Activated CD4-positive, alpha-beta T cell treated with anti-CD3 and anti-CD28 coated beads, Interleukin-2, amount 10 ng/mL, durations not matched to agents 7 days and 5 days (primary cell): ENCODE measurements at regions not wholly inside any gene's neighbourhood (a gene's known extent, or its start where the extent isn't known, plus 50 kb on each side); places are given as distances from the start of the nearest gene placed in this dataset.

Experiments
- CTCF ChIA-PET: fragments of 350-600 bp; sonication (Branson Sonifier 250); formaldehyde crosslinking; loops from one replicate; lab custom pipeline; 2021; ENCODE audit warnings: antibody characterized with exemption; lab: Charles Lee
- POLR2A ChIA-PET: fragments of 350-600 bp; sonication (Branson Sonifier 250); formaldehyde crosslinking; loops from one replicate; lab custom pipeline; 2021; ENCODE audit warnings: antibody characterized with exemption; lab: Charles Lee
- DNase-seq: peaks from one replicate; pipeline ENCODE4 v3.0.0-alpha.2; 2020
- H3K27ac Mint-ChIP-seq: one replicate; pipeline ENCODE4 v1.8.0; 2021; ENCODE audit warnings: mild to moderate bottlenecking, moderate library complexity, mixed read lengths
- H3K27me3 Mint-ChIP-seq: one replicate; pipeline ENCODE4 v1.8.0; 2021; ENCODE audit warnings: mixed read lengths
- H3K36me3 Mint-ChIP-seq: one replicate; pipeline ENCODE4 v1.8.0; 2021; ENCODE audit warnings: low read depth, mixed read lengths
- H3K4me1 Mint-ChIP-seq: one replicate; pipeline ENCODE4 v1.8.0; 2021; ENCODE audit warnings: mixed read lengths
- H3K4me3 Mint-ChIP-seq: one replicate; pipeline ENCODE4 v1.8.0; 2021; ENCODE audit warnings: mild to moderate bottlenecking, moderate library complexity, mixed read lengths
- H3K9me3 Mint-ChIP-seq: one replicate; pipeline ENCODE4 v1.8.0; 2021; ENCODE audit warnings: mixed read lengths

DNA sequence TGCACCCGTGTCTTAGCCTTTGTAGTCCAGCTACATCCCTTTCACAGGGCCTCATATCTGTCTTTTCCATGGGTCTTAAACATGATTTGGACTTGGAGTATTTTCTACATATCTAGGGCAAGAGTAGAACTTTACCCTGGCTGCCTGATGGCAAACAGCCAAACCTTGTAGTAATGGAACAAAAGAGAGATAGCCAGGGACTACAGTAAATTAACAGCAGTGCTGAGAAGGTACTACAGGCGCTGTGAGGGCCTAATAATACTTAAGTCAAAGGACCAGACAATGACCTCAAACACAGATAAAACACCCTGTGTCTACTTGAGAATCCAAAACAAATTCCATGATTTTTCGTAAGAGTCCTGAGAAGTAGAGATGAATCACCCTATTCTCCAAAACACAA, 111.0 kb upstream of the WDR17 start:
- ChIA-PET CTCF (interaction anchor here (1.1 kb wide), 1 partner anchor 243 kb away, joined by 3 read pairs; no protein-coding TSS in a partner anchor), POLR2A (no interaction called here)
- H3K4me1 Mint-ChIP-seq = no peaks in the 10 kb centered on the region
- H3K9me3 Mint-ChIP-seq = no peaks in the 10 kb centered on the region
- H3K36me3 Mint-ChIP-seq = no peaks in the 10 kb centered on the region
- DNase-seq = no peak
- no peak overlapping the region for H3K4me3 Mint-ChIP-seq
- H3K27ac Mint-ChIP-seq = no peak overlapping the region
- H3K27me3 Mint-ChIP-seq = no peaks in the 10 kb centered on the region

DNA sequence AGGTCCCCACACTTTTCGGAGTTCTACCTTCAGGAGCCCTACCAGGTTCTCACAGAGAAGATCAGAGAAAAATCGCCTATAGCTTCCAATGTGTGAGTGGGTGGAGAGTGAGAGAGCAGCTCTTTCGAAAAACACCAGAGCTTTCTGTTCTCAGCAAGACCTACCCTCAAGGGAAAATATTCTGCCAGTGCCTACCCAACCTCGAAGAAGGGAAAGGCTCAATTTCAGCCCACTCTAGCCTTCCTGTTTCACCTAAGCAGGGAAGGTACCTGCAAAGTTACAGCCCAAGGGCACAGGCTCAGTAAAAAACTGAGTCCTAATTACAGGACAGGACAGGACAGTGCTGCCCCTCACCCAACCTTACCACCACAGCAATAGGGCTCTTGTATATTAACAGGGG, 104.0 kb upstream of the WDR17 start:
- no peak for DNase-seq
- no peak overlapping the region for H3K4me3 Mint-ChIP-seq
- H3K36me3 Mint-ChIP-seq = no peaks in the 10 kb centered on the region
- POLR2A ChIA-PET = no interaction called here
- H3K9me3 Mint-ChIP-seq = no peaks in the 10 kb centered on the region
- no peaks in the 10 kb centered on the region for H3K27me3 Mint-ChIP-seq
- CTCF ChIA-PET = no interaction called here
- no peak overlapping the region for H3K27ac Mint-ChIP-seq
- no peaks in the 10 kb centered on the region for H3K4me1 Mint-ChIP-seq

DNA sequence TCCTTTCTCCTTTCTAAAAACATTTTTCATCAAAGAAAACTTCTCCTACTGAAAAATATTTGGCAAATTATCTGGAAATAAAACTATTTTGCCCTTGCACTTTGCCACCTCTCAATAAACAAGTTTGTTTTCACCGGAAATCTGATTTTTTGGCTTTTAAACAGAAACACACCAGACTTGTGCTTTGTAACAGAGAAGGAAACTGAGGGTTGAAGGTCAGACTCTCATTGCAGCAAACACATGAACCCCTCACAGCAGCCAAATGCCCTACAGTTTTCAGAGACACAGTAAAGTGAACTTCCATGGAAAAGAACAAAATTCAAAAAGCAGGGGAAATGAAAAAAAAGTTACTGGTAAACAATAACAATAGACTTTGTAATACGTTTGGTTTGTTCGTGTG, 95.6 kb upstream of the WDR17 start:
- POLR2A ChIA-PET = no interaction called here
- no peak for DNase-seq
- Mint-ChIP-seq H3K27me3 (peaks cover 3% of the 10 kb centered on the region), H3K36me3 (no peaks in the 10 kb centered on the region), H3K27ac (no peak overlapping the region), H3K4me3 (no peak overlapping the region), H3K9me3 (no peaks in the 10 kb centered on the region), H3K4me1 (no peaks in the 10 kb centered on the region)
- CTCF ChIA-PET = no interaction called here

DNA sequence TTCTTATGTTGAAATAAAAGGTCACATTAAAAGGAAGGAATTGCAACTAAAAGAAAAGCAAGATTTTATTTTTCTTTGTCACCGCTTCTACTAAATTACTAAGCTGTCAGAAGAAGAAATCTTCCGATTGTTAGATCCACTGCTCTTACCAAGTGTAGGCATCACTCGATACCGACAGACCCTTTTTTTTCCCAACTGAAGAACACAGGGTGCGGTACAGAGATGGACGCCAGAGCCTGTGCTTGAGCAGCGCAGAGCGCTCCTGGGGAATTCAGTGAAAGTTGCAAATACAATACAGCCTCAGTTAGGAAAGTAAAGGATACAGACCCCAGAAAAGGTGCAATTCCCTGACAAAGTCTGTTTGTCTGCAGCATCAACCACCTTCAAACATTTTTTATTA, 94.9 kb upstream of the WDR17 start:
- Mint-ChIP-seq H3K4me1 (no peaks in the 10 kb centered on the region), H3K27ac (no peak overlapping the region), H3K27me3 (peaks cover 3% of the 10 kb centered on the region), H3K4me3 (no peak overlapping the region), H3K9me3 (no peaks in the 10 kb centered on the region), H3K36me3 (no peaks in the 10 kb centered on the region)
- CTCF ChIA-PET = no interaction called here
- POLR2A ChIA-PET = no interaction called here
- DNase-seq = no peak

DNA sequence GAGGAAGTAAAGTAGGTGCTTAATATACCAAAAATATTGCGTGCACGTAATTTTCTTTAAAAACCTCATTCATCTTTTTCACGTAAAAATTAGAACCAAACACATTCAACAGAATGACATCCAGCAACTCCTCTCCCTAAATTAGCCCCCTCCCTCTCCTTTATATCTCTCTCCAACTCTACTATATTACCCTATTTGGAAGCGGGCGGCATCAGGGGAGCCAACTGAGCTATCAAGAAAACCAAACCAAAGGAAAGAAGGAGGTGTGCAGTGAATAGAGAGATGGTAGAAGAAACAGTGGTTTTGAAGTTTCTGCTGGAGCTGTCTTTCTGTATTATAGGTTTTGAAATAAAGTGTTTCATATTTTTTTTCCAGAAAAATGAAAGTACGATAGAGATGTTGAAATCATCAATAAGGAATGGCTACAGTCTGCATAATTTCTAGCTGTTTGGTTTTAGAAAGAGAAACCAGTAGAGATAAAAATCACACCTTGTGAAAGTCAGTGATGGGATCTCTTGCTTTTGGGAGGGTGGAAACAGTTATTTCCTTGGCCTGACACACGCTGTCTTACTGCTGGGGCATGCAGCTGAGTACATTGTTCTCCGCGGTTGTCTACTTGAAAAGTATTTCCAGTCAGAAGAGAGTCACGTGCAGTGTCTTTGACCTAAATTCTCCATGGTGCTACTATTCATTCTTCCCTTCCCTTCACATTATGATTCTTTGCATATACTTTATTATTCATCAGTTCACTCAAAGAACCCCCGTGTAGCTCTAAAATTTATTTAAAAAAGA, 94.1 kb upstream of the WDR17 start:
- CTCF ChIA-PET = no interaction called here
- POLR2A ChIA-PET = no interaction called here
- H3K9me3 Mint-ChIP-seq = no peaks in the 10 kb centered on the region
- no peaks in the 10 kb centered on the region for H3K4me1 Mint-ChIP-seq
- no peaks in the 10 kb centered on the region for H3K36me3 Mint-ChIP-seq
- H3K27me3 Mint-ChIP-seq = peaks cover 3% of the 10 kb centered on the region
- no peak overlapping the region for H3K4me3 Mint-ChIP-seq
- no peak for DNase-seq
- H3K27ac Mint-ChIP-seq = no peak overlapping the region

DNA sequence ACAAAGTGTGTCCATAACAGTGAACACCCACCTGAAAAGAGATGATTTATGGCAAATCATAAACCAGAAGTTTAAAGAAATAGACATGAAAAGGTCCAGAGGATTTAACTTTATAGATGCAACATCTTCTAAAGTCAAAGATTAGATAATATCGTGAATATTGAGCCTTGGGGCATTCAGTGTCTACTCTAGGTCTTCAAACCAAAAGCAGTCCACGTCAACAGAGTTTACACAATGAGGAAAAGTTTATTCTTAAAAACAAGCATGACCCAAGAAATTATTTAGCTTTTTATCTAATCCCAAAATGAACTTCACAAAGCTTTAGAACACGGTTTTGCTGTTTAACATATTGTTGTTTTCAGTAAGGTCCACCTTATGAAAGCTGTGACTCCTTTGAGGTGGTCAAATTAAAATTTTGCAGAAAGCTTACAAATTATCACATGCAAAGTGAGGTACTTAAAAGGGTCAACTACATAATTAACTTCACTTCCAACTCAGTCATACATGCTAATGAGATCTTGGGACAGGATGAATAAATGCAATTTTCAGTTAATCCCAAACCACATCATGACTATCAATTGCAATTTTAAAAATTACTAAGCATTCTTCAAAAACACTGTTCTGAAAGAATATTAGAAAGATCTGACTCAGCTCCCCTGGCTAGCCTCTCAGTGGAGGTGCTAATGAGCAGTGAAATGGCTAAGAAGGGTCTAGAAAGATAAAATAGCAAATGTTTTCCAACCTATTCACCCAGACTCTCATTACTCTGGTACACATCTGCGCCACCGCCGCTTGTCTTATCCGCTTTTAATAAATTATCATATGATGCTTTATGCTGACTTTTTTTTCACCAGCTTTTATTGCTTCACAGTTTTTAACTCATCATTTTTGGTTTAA, 92.4 kb upstream of the WDR17 start:
- Mint-ChIP-seq H3K27me3 (peaks cover 2% of the 10 kb centered on the region), H3K4me1 (no peaks in the 10 kb centered on the region), H3K9me3 (no peaks in the 10 kb centered on the region), H3K27ac (no peak overlapping the region), H3K36me3 (no peaks in the 10 kb centered on the region), H3K4me3 (no peak overlapping the region)
- ChIA-PET POLR2A (interaction anchor here (0.6 kb wide), 1 partner anchor 183 kb away, joined by 3 read pairs; no protein-coding TSS in a partner anchor), CTCF (interaction anchor here (0.6 kb wide), 1 partner anchor 331 kb away, joined by 3 read pairs; no protein-coding TSS in a partner anchor)
- DNase-seq = no peak

DNA sequence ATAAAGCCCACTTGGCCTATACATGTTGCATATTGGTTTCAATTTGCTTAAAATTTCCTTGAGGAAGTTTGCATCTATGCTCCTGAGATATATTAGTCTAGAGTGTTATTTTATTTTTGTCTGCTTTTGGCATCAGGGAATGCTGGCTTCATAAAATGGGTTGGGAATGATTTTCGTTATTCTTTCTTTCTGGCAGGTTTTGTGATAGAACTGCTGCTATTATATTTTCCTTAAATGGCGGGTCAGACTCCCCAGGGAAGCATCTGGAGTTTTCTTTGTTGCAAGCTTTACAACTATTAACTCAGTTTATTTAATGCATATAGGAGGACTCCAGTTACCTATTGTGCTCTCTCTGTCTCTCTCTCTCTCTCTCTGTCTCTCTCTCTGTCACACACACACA, 82.0 kb upstream of the WDR17 start:
- H3K36me3 Mint-ChIP-seq = no peaks in the 10 kb centered on the region
- H3K27me3 Mint-ChIP-seq = peaks cover 2% of the 10 kb centered on the region
- H3K4me1 Mint-ChIP-seq = no peaks in the 10 kb centered on the region
- DNase-seq = no peak
- ChIA-PET POLR2A (no interaction called here), CTCF (interaction anchor here (0.6 kb wide), 1 partner anchor 36 kb away, joined by 3 read pairs; no protein-coding TSS in a partner anchor)
- no peak overlapping the region for H3K27ac Mint-ChIP-seq
- H3K4me3 Mint-ChIP-seq = no peak overlapping the region
- H3K9me3 Mint-ChIP-seq = no peaks in the 10 kb centered on the region

DNA sequence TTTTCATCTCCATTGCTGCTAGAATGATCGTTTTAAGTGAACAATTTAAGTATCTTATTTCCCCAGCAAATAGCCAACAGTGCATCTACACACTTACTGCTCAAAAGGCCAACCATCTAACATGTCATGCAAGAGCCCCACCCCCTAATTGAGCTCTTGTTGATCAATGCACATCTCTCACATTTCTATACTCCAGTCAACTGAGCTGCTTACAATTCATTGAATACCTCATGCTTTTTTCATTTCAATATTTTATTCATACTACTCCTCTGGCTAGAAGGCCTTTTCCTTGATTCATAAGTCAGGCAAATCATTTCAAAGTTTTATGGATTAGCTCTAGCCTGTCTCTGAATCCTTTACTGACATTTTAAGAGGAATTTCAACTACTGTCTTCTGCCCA, 79.0 kb upstream of the WDR17 start:
- no peaks in the 10 kb centered on the region for H3K36me3 Mint-ChIP-seq
- peaks cover 4% of the 10 kb centered on the region for H3K27me3 Mint-ChIP-seq
- POLR2A ChIA-PET = no interaction called here
- no peak overlapping the region for H3K4me3 Mint-ChIP-seq
- H3K4me1 Mint-ChIP-seq = no peaks in the 10 kb centered on the region
- no peak overlapping the region for H3K27ac Mint-ChIP-seq
- DNase-seq = no peak
- CTCF ChIA-PET = interaction anchor here (1.0 kb wide), 1 partner anchor 14 kb away, joined by 4 read pairs; no protein-coding TSS in a partner anchor
- H3K9me3 Mint-ChIP-seq = no peaks in the 10 kb centered on the region

DNA sequence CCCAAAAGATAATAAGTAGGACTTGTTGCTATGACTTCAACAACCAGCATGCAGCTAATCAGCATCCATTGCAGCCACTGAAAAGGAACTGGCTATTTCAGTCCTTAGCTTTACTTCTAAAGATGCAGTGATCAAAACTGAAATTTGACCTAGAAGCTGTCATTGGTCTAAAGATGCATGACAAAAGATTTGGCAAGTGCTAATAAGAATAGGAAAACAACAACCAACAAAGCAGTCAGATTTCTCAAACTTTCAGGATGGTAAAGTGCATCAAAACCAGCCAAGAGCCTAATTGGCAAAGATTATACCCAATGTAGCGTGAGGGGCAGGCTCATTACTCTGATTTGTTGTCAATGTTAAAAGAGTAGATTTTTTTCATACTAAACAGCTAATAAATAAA, 77.1 kb upstream of the WDR17 start:
- Mint-ChIP-seq H3K9me3 (no peaks in the 10 kb centered on the region), H3K27me3 (peaks cover 6% of the 10 kb centered on the region), H3K27ac (no peak overlapping the region), H3K4me1 (no peaks in the 10 kb centered on the region), H3K4me3 (no peak overlapping the region), H3K36me3 (no peaks in the 10 kb centered on the region)
- CTCF ChIA-PET = no interaction called here
- no peak for DNase-seq
- POLR2A ChIA-PET = no interaction called here

DNA sequence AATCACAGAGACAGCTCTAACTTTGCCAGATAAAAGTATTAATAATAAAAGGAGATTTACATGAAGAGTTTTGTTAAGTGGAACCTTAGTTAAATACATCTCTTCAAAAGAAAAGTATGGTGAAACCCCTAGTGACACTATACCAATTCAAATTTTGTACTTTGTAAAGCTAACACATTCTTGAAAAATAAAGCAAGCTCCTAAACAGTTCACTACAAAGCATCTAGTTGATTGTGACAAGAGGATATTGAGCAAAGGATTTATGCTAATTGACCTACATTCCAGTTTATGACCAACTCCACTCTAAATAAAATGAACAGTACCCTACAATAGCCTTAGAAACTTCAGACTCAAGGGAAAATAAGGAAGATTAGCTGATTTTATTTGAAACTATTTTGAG, 69.4 kb upstream of the WDR17 start:
- no peaks in the 10 kb centered on the region for H3K9me3 Mint-ChIP-seq
- no peak overlapping the region for H3K27ac Mint-ChIP-seq
- CTCF ChIA-PET = no interaction called here

DNA sequence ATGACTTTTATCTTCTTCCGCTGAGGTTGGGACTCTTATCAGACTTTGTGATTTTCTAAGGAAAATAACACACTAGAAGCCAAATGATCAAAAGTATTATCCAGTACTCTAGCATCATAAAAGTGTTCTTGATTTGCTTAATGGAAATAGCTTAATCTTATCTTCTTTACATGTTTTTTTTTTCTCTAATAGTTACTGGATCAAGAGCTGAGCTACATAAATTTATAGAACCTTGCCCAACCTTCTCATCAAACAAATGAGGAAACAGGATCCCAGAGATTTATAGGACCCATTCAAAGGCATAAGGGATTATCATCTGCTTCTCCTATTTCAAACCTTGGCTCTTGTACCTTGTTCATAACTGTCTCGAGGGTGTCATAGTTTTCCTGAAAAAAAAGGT, 68.3 kb upstream of the WDR17 start:
- Mint-ChIP-seq H3K27me3 (peaks cover 29% of the 10 kb centered on the region), H3K4me3 (no peak overlapping the region), H3K9me3 (no peaks in the 10 kb centered on the region), H3K27ac (no peak overlapping the region), H3K4me1 (peaks cover 4% of the 10 kb centered on the region), H3K36me3 (no peaks in the 10 kb centered on the region)
- no peak for DNase-seq
- POLR2A ChIA-PET = no interaction called here
- CTCF ChIA-PET = no interaction called here

More for the DNA sequence above, 69.4 kb upstream of the WDR17 start:
- POLR2A ChIA-PET = no interaction called here
- Mint-ChIP-seq H3K36me3 (no peaks in the 10 kb centered on the region), H3K27me3 (peaks cover 22% of the 10 kb centered on the region), H3K4me3 (no peak overlapping the region), H3K4me1 (no peaks in the 10 kb centered on the region)
- no peak for DNase-seq

DNA sequence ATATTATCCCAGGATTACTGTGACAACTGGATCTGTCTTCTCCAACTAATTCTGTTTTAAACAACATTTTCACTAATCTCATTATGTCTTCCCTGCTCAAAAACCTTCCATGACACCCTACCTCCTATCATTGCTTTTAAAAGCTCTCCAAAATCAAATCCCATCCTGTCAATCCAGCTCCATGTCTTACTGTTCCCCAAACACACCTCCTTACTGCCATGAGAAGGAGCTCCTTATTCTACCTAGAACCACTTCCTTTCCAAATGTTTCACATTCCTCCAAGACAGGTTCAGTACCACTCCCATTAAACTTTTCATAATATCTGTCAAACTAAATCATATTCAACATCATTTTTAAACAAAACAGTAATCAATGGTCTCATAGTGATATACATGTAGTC, 66.9 kb upstream of the WDR17 start:
- peaks cover 8% of the 10 kb centered on the region for H3K4me1 Mint-ChIP-seq
- no peaks in the 10 kb centered on the region for H3K36me3 Mint-ChIP-seq
- no peak overlapping the region for H3K27ac Mint-ChIP-seq
- no peaks in the 10 kb centered on the region for H3K9me3 Mint-ChIP-seq
- H3K4me3 Mint-ChIP-seq = no peak overlapping the region
- ChIA-PET CTCF (no interaction called here), POLR2A (no interaction called here)
- no peak for DNase-seq
- H3K27me3 Mint-ChIP-seq = peaks cover 42% of the 10 kb centered on the region

DNA sequence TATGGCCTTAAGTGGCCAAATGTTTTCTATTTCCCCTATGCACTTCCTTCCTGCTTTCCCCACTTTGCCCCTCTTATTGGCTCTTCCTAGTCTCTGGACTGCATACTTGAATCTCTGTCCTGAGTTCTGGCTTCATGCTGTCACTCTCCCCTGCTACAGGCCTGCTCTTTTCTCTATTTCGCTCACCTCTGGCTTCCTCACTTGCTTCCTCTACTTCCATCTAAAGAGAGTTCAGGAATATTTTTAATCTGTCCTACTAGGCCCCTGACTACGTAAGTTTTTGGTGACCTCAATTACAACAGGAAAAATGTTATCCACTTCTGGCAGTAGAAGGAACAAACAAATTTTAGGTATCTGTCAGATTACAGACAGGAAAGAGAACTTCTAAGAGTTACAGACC, 65.7 kb upstream of the WDR17 start:
- ChIA-PET CTCF (interaction anchor here (0.8 kb wide), 1 partner anchor 13 kb away, joined by 4 read pairs; no protein-coding TSS in a partner anchor), POLR2A (no interaction called here)
- Mint-ChIP-seq H3K36me3 (no peaks in the 10 kb centered on the region), H3K27me3 (peaks cover 42% of the 10 kb centered on the region), H3K4me3 (no peak overlapping the region), H3K4me1 (peaks cover 8% of the 10 kb centered on the region), H3K27ac (no peak overlapping the region), H3K9me3 (no peaks in the 10 kb centered on the region)
- DNase-seq = no peak
